GM23338 (cell line): ENCODE measurements at regions not wholly inside any gene's neighbourhood (a gene's known extent, or its start where the extent isn't known, plus 50 kb on each side); places are given as distances from the start of the nearest gene placed in this dataset.

ENCODE experiments used
- ATAC-seq: fragments of 200-7000 bp; cut with Tn5 transposase; 3 replicates; pipeline ENCODE4 v1.9.1; 2020
- DNase-seq: peaks from one replicate; pipeline ENCODE4 v3.0.0-alpha.2; 2015; ENCODE audit warnings: low spot score
- H2AFZ ChIP-seq: fragments of 200-600 bp; sonication (generic); 2 replicates; pipeline ENCODE4 v1.8.0; 2016; ENCODE audit warnings: antibody characterized with exemption, mild to moderate bottlenecking, moderate library complexity
- H3F3A ChIP-seq: fragments of 200-600 bp; sonication (generic); replicated peaks from 2 replicates; pipeline ENCODE4 v1.8.0; 2017; ENCODE audit warnings: antibody characterized with exemption, mixed run types, low read depth
- H3K27ac ChIP-seq: fragments of 200-600 bp; sonication (generic); 2 replicates; pipeline ENCODE4 v1.6.1; 2016; ENCODE audit warnings: low read depth
- H3K27me3 ChIP-seq: fragments of 200-600 bp; sonication (generic); 2 replicates; pipeline ENCODE4 v1.8.0; 2016; ENCODE audit warnings: mild to moderate bottlenecking, mixed run types, moderate library complexity; ENCODE audit not compliant: insufficient read depth
- H3K36me3 ChIP-seq: fragments of 200-600 bp; sonication (generic); 2 replicates; pipeline ENCODE4 v1.8.0; 2016; ENCODE audit warnings: mild to moderate bottlenecking; ENCODE audit not compliant: insufficient read depth
- H3K4me1 ChIP-seq: fragments of 200-600 bp; sonication (generic); 2 replicates; pipeline ENCODE4 v1.8.0; 2016; ENCODE audit warnings: mild to moderate bottlenecking, moderate library complexity; ENCODE audit not compliant: insufficient read depth
- H3K4me2 ChIP-seq: fragments of 200-600 bp; sonication (generic); 2 replicates; pipeline ENCODE4 v1.7.1; 2017; ENCODE audit warnings: mixed run types
- H3K4me3 ChIP-seq: fragments of 200-600 bp; sonication (generic); 2 replicates; pipeline ENCODE4 v1.6.1; 2016; ENCODE audit warnings: mixed run types
- H3K79me2 ChIP-seq: fragments of 200-600 bp; sonication (generic); replicated peaks from 2 replicates; pipeline ENCODE4 v1.8.0; 2017; ENCODE audit warnings: mild to moderate bottlenecking; ENCODE audit not compliant: insufficient read depth
- H3K9me2 ChIP-seq: fragments of 200-600 bp; sonication (generic); 2 replicates; pipeline ENCODE4 v1.8.0; 2017; ENCODE audit not compliant: insufficient read depth
- H4K20me1 ChIP-seq: fragments of 200-600 bp; sonication (generic); replicated peaks from 2 replicates; pipeline ENCODE4 v1.8.0; 2017; ENCODE audit warnings: mild to moderate bottlenecking; ENCODE audit not compliant: insufficient read depth
- H3K27ac Mint-ChIP-seq: 2 replicates; pipeline ENCODE4 v1.8.0; 2020; ENCODE audit warnings: inconsistent platforms, mild to moderate bottlenecking, moderate library complexity, mixed read lengths
- H3K27me3 Mint-ChIP-seq: 3 replicates; pipeline ENCODE4 v1.8.0; 2022; ENCODE audit warnings: low read depth, mild to moderate bottlenecking, moderate library complexity, mixed read lengths, inconsistent platforms; ENCODE audit not compliant: insufficient read depth, poor library complexity
- H3K36me3 Mint-ChIP-seq: 3 replicates; pipeline ENCODE4 v1.8.0; 2021; ENCODE audit warnings: low read depth, mild to moderate bottlenecking, inconsistent platforms, moderate library complexity, mixed read lengths
- H3K4me1 Mint-ChIP-seq: 3 replicates; pipeline ENCODE4 v1.8.0; 2020; ENCODE audit warnings: mild to moderate bottlenecking, inconsistent platforms, mixed read lengths
- H3K4me3 Mint-ChIP-seq: 3 replicates; pipeline ENCODE4 v1.8.0; 2021; ENCODE audit warnings: moderate library complexity, mild to moderate bottlenecking, inconsistent platforms, mixed read lengths
- H3K9me3 Mint-ChIP-seq: 3 replicates; pipeline ENCODE4 v1.8.0; 2020; ENCODE audit warnings: moderate library complexity, mild to moderate bottlenecking, inconsistent platforms, mixed read lengths
- EZH2phosphoT487 ChIP-seq: fragments of 200-600 bp; sonication (generic); IDR thresholded peaks from one replicate; pipeline ENCODE4 v1.8.1; 2018; ENCODE audit warnings: antibody characterized with exemption; ENCODE audit not compliant: unreplicated experiment
- JUNB ChIP-seq: IDR thresholded peaks from one replicate; pipeline ENCODE4 v1.6.1; 2016; ENCODE audit warnings: antibody characterized with exemption; ENCODE audit not compliant: unreplicated experiment
- POLR2AphosphoS5 ChIP-seq: IDR thresholded peaks from 2 replicates; pipeline ENCODE4 v1.6.1; 2016; ENCODE audit warnings: antibody characterized with exemption, low read depth
- STAT1 ChIP-seq: IDR thresholded peaks from one replicate; pipeline ENCODE4 v1.6.1; 2016; ENCODE audit warnings: antibody characterized with exemption; ENCODE audit not compliant: unreplicated experiment
- ZNF114 ChIP-seq: fragments of 250-450 bp; sonication (Bioruptor Pico); IDR thresholded peaks from 2 replicates; pipeline ENCODE4 v1.5.0; 2020; ENCODE audit warnings: mild to moderate bottlenecking, moderate library complexity
- ZNF331 ChIP-seq: fragments of 250-450 bp; sonication (Bioruptor Pico); IDR thresholded peaks from 2 replicates; pipeline ENCODE4 v1.5.0; 2020; ENCODE audit warnings: low read depth, mild to moderate bottlenecking, moderate library complexity
- TF ChIP-seq, protein P1 (sequence below), 2 experiments: fragments of 200-600 bp in 1 of 2; sonication (generic) in 1 of 2; conservative IDR thresholded peaks; 2 replicates each; pipeline versions ENCODE4 v1.5.1 to v1.6.1; 2016 to 2017; ENCODE audit warnings: antibody characterized with exemption in 2 of 2, low read depth in 2 of 2, mild to moderate bottlenecking in 2 of 2, moderate library complexity in 1 of 2
- TF ChIP-seq, protein P2 (sequence below): IDR thresholded peaks from 2 replicates; pipeline ENCODE4 v1.6.1; 2016; ENCODE audit warnings: antibody characterized with exemption
- TF ChIP-seq, protein P3 (sequence below): IDR thresholded peaks from one replicate; pipeline ENCODE4 v1.6.1; 2018; ENCODE audit warnings: antibody characterized with exemption; ENCODE audit not compliant: unreplicated experiment

- TF ChIP-seq, protein P1, sequence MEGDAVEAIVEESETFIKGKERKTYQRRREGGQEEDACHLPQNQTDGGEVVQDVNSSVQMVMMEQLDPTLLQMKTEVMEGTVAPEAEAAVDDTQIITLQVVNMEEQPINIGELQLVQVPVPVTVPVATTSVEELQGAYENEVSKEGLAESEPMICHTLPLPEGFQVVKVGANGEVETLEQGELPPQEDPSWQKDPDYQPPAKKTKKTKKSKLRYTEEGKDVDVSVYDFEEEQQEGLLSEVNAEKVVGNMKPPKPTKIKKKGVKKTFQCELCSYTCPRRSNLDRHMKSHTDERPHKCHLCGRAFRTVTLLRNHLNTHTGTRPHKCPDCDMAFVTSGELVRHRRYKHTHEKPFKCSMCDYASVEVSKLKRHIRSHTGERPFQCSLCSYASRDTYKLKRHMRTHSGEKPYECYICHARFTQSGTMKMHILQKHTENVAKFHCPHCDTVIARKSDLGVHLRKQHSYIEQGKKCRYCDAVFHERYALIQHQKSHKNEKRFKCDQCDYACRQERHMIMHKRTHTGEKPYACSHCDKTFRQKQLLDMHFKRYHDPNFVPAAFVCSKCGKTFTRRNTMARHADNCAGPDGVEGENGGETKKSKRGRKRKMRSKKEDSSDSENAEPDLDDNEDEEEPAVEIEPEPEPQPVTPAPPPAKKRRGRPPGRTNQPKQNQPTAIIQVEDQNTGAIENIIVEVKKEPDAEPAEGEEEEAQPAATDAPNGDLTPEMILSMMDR (conservative IDR thresholded peaks at IDR 0.05; ENCODE audit: low read depth in 2 of 2) = no peak
- no peak for TF ChIP-seq JUNB
- TF ChIP-seq, protein P2, sequence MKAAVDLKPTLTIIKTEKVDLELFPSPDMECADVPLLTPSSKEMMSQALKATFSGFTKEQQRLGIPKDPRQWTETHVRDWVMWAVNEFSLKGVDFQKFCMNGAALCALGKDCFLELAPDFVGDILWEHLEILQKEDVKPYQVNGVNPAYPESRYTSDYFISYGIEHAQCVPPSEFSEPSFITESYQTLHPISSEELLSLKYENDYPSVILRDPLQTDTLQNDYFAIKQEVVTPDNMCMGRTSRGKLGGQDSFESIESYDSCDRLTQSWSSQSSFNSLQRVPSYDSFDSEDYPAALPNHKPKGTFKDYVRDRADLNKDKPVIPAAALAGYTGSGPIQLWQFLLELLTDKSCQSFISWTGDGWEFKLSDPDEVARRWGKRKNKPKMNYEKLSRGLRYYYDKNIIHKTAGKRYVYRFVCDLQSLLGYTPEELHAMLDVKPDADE = no peak
- no peak for TF ChIP-seq POLR2AphosphoS5
These were observed 1320.5 kb downstream of the UQCRFS1 start (continued) for GRCh38 chr19:27892500-27892899.

GRCh38 chr19:27891411-27891810 lies 1321.5 kb downstream of the UQCRFS1 start:
- Histone ChIP-seq H3K4me3 (no peak overlapping the region), H2AFZ (no peak overlapping the region), H4K20me1 (no peaks in the 10 kb centered on the region), H3K4me1 (no peaks in the 10 kb centered on the region), H3K9me2 (no peaks in the 10 kb centered on the region), H3K4me2 (no peak overlapping the region), H3K36me3 (no peaks in the 10 kb centered on the region), H3K79me2 (no peaks in the 10 kb centered on the region), H3F3A (no peaks in the 10 kb centered on the region), H3K27ac (no peak overlapping the region), H3K27me3 (no peaks in the 10 kb centered on the region)
- H3K27me3 Mint-ChIP-seq = peaks cover 9% of the 10 kb centered on the region
- H3K9me3 Mint-ChIP-seq = peaks cover 100% of the 10 kb centered on the region
- DNase-seq = no peak
- TF ChIP-seq EZH2phosphoT487 = no peak
- no peak overlapping the region for H3K27ac Mint-ChIP-seq
- peaks cover 55% of the 10 kb centered on the region for H3K36me3 Mint-ChIP-seq
- H3K4me3 Mint-ChIP-seq = no peak overlapping the region
- no peak for ATAC-seq
- no peaks in the 10 kb centered on the region for H3K4me1 Mint-ChIP-seq

- Mint-ChIP-seq H3K4me1 (no peaks in the 10 kb centered on the region), H3K36me3 (peaks cover 57% of the 10 kb centered on the region), H3K9me3 (peaks cover 98% of the 10 kb centered on the region), H3K27me3 (peaks cover 11% of the 10 kb centered on the region), H3K4me3 (no peak overlapping the region), H3K27ac (no peak overlapping the region)
- DNase-seq (no peak), ATAC-seq (no peak)
- Histone ChIP-seq H3K9me2 (no peaks in the 10 kb centered on the region), H3F3A (no peaks in the 10 kb centered on the region), H3K27me3 (no peaks in the 10 kb centered on the region), H3K4me2 (no peak overlapping the region), H2AFZ (no peak overlapping the region), H3K4me1 (no peaks in the 10 kb centered on the region), H3K79me2 (no peaks in the 10 kb centered on the region), H3K4me3 (no peak overlapping the region), H3K27ac (no peak overlapping the region), H3K36me3 (no peaks in the 10 kb centered on the region), H4K20me1 (no peaks in the 10 kb centered on the region)
- TF ChIP-seq ZNF114 (no peak), EZH2phosphoT487 (no peak), ZNF331 (CRISPR knock-in tag) (no peak), STAT1 (no peak), POLR2AphosphoS5 (no peak)
- TF ChIP-seq, protein P3, sequence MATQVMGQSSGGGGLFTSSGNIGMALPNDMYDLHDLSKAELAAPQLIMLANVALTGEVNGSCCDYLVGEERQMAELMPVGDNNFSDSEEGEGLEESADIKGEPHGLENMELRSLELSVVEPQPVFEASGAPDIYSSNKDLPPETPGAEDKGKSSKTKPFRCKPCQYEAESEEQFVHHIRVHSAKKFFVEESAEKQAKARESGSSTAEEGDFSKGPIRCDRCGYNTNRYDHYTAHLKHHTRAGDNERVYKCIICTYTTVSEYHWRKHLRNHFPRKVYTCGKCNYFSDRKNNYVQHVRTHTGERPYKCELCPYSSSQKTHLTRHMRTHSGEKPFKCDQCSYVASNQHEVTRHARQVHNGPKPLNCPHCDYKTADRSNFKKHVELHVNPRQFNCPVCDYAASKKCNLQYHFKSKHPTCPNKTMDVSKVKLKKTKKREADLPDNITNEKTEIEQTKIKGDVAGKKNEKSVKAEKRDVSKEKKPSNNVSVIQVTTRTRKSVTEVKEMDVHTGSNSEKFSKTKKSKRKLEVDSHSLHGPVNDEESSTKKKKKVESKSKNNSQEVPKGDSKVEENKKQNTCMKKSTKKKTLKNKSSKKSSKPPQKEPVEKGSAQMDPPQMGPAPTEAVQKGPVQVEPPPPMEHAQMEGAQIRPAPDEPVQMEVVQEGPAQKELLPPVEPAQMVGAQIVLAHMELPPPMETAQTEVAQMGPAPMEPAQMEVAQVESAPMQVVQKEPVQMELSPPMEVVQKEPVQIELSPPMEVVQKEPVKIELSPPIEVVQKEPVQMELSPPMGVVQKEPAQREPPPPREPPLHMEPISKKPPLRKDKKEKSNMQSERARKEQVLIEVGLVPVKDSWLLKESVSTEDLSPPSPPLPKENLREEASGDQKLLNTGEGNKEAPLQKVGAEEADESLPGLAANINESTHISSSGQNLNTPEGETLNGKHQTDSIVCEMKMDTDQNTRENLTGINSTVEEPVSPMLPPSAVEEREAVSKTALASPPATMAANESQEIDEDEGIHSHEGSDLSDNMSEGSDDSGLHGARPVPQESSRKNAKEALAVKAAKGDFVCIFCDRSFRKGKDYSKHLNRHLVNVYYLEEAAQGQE = no peak
- TF ChIP-seq, protein P1 (conservative IDR thresholded peaks at IDR 0.05; ENCODE audit: low read depth in 2 of 2) = no peak
These were observed 1322.3 kb downstream of the UQCRFS1 start for GRCh38 chr19:27890696-27891095.
